CD4-positive, alpha-beta T cell treated with Interleukin-10 for 1 hour (primary cell): ENCODE measurements at regions not wholly inside any gene's neighbourhood (a gene's known extent, or its start where the extent isn't known, plus 50 kb on each side); places are given as distances from the start of the nearest gene placed in this dataset.

ENCODE experiments used
- DNase-seq: peaks from one replicate; pipeline ENCODE4 v3.0.0-alpha.2; 2020

- DNase-seq: no peak
Observed at GRCh38 chr2:2842466-2842865, 511.4 kb upstream of the MYT1L start.

DNA sequence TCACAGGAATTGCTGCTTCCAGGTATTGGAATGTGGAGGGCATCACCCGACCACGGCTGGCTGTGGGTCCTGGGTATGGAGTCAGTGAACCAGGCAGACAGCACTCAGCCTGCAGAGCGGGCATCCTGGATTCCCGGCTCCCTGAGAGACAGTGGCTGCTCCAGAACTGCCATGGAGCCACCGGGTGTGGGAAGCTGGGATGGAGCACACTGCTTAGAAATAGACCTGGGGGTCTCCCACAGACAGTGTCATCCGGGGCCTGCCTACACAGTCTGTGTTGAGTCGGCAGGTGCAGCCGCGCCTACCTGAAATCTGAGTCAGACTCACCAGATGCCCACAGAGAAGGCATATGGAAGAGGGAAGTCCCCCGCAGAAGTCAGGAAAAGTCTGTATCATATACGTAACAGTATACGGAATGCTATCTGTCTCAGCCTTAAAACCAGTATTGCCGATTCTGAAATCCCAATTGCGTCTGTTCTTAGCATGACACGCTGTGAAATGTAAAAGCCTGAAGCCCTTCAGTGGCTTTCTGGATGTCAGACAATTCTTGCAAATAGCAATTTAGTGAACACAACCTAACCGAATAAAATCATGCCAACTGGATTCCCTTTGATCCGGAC is 509.7 kb upstream of the MYT1L start:
- no peak for DNase-seq

DNA sequence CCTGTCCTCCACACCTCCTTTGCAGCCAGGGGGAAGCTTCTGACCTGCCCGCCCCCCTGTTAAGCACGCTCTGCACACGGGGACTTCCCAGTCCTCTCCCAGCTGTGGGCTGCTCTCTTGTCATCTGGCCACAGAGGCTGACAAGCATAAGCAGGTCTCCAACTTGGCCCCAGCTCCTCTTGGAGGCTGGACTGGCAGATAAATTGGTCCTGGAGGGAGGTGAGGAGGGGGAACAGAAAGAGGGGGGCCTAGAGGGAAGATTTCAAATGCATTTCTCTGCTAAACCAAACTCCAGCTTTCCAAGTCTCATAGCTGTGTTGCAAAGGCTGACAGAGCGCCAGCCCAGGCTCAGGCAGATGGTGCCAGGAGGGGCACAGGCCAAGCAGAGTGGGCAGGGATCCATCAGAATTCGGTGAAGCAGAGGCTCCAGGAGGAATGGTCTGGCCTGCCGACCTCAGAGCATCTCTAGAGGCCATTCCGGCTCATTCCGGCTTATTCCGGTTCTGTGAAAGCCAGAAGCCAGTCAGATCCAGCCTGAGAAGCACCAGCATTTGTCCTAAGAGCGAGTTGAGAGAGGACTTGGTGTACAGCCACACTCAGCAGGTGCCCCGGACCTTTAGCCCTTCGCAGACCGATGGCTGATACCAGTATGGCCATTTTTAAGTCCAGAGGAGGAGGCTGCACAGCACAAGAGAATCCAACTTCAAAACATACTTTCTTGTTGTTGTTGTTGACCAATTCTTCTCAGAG is 508.9 kb upstream of the MYT1L start:
- DNase-seq: no peak

DNA sequence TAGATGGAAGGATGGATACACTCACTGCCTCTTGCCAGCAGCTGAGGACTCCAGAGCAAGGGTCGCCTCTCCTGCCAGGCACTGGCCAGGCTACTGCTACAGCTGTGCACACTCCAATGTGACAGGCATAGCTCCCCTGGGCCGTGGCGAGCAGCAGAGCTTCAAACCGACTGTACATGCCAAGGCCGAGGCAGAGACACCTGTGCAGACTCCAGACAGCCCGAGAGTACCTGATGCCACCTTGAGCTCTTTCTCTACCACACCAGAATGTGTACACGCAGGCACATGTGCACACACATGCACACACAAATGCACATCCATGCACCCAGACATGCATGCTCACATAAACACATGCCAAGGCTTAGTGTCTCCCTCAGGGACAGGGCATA is 508.3 kb upstream of the MYT1L start:
- DNase-seq: no peak

GRCh38 chr2:2838548-2838845 is 507.4 kb upstream of the MYT1L start:
- no peak for DNase-seq

GRCh38 chr2:2837746-2838547 is 506.9 kb upstream of the MYT1L start:
- DNase-seq: no peak

- no peak for DNase-seq
Observed at GRCh38 chr2:2836343-2837070, 505.4 kb upstream of the MYT1L start.

GRCh38 chr2:2834516-2835254 is 503.6 kb upstream of the MYT1L start:
- DNase-seq: no peak

GRCh38 chr2:2834105-2834504 is 503.0 kb upstream of the MYT1L start:
- DNase-seq: no peak

- no peak for DNase-seq
Observed at GRCh38 chr2:2832657-2833056, 501.6 kb upstream of the MYT1L start.

- no peak for DNase-seq
Observed at GRCh38 chr2:2831633-2832032, 500.6 kb upstream of the MYT1L start.

DNA sequence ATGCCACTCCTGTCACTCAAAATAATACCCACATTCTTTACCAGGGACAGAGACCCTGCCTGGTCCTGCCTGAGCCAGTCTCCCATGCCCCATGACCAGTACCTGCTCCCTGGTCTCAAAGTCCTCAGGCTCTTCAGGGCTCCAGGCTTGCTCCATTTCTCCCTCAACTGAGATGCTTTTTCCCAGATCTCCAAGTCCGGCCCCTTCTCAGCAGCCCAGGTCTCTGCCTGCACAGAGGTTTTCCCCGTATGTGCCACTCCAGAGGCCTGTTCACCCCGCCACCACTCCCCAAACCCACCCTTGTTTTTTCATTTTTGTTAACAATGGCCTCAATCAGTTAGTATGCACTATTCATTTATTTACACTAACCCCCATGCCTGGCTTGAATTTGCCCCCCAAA is 499.5 kb upstream of the MYT1L start:
- no peak for DNase-seq

DNA sequence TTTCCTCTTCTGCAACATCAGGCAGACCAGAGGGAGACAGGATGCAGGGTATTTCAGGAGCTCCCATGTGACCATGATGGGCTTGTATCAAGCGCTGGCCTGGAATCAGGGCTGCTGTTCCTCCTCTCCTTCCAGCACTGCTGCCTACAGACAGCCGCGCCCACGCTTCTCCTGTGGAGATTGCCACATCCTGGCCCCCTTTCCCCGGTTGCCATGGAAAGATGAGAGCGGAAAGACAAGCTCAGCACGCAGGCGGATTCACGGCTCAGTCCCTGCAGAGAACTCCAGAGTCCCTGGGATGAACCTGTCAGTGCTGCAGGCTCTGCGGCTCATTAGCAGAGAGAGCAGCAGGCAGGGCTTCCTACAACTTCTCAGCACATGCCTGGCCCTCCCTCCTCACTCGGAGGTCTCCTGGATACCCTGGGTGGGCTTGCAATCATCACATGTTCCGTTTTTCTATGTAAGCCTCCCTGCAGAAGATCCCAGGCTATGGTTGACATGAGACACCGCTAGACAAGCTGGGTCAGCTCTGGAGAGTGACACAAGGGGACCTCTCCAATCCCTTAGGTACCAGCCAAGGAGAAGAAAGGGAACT is 497.8 kb upstream of the MYT1L start:
- no peak for DNase-seq

GRCh38 chr2:2827761-2828221 is 496.7 kb upstream of the MYT1L start:
- DNase-seq: no peak

- no peak for DNase-seq
Observed at GRCh38 chr2:2827046-2827636, 496.1 kb upstream of the MYT1L start.

- DNase-seq: no peak
Observed at GRCh38 chr2:2826621-2827020, 495.5 kb upstream of the MYT1L start.

- no peak for DNase-seq
Observed at GRCh38 chr2:2826209-2826551, 495.1 kb upstream of the MYT1L start.

DNA sequence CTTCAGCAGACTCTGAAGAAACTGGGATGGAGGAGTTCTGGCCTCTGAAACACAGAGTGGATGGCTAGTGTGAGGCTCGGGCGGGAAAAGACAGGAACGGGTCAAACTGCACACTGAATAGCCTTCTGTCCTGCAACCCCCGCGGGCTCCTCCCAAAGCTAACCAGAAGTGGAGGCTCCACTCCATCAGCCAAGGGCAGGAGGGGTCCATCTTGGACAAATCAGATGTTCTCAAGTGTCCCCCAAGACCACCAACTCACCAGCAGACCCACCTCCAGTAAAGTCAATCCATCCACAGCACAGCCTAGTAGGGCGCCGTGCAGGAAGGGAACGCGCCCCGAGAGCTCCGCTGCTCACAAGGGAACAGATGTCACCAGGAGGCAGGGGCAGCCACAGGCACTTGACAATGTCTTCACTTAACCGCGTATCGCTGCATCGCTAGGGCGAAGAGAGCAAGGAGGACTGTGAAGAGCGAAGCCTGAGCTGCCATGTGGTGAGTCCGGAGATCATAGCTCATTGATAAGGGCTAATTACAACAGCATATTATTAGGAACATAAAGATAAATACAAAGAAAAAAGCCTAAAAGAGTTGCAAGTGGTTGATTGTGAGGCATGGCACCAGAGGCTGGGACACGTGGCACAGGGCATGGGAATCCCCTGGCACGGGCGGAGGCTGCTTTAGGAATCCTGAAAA is 494.6 kb upstream of the MYT1L start:
- no peak for DNase-seq

DNA sequence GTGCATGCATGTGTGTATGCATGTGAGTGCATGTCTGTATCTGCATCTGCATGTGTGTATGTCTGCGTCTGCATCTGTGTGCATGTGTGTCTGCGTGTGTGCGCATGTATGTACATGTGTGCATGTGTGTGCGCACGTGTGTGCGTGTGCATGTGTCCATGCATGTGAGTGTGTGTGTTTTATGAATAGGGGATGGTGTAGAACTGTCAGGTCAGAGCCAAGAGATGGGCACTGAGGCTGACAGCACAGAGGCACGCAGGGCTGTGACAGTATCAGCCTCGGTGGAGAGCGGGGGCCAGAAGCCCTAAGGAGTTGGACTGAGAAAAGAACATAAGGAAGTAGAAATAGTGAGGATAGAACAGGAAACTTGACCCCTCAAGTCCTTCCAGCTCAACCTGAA is 494.0 kb upstream of the MYT1L start:
- DNase-seq: no peak

GRCh38 chr2:2824588-2824987 is 493.5 kb upstream of the MYT1L start:
- DNase-seq: no peak

DNA sequence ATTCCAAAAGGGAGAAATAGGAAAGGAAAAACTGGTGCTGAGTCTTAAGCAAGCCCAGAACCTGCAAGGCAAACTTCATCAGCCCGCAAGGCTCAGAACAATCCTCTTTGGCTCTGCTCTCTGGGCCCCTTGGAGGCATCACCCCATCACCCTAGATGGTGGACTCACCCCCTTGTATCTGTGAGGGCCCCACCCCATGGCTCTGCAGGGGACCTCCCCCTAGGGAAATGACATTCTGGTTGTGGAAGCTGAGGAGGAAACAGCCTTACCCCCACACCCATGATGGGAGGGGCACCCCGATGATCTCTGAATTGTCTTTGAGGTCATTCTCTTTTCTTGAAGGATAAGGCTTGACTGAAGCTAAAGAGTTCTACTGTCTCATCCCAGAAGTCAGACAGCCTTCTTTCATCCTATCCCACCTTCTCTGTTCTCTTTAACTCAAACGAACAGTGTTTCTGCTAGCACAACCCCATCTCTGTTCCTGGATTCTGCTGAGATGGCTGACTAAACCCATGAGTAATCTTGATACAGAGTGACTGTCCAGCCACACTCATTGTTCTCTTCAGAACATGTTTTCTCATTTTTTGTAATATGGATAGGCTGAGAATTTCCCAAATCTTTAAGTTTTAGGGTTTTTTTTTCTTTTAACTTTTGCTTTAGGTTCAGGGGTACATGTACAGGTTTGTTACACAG is 492.1 kb upstream of the MYT1L start:
- DNase-seq: no peak
